GM21825 (cell line): ENCODE measurements at regions not wholly inside any gene's neighbourhood (a gene's known extent, or its start where the extent isn't known, plus 50 kb on each side); places are given as distances from the start of the nearest gene placed in this dataset.

ENCODE experiments used
- ATAC-seq: cut with Tn5 transposase; IDR thresholded peaks from one replicate; pipeline ENCODE4 v1.9.1; 2021; ENCODE audit warnings: mild to moderate bottlenecking, moderate library complexity; ENCODE audit not compliant: unreplicated experiment

GRCh38 chr5:136701191-136701590 lies 335.8 kb upstream of the TRPC7 start:
- no peak for ATAC-seq

- no peak for ATAC-seq
These were observed 334.3 kb upstream of the TRPC7 start for GRCh38 chr5:136699651-136700050.

- no peak for ATAC-seq
These were observed 333.6 kb upstream of the TRPC7 start for GRCh38 chr5:136698970-136699369.

- no peak for ATAC-seq
These were observed 328.9 kb upstream of the TRPC7 start for GRCh38 chr5:136694258-136694657.

- ATAC-seq = no peak
These were observed 324.2 kb upstream of the TRPC7 start for GRCh38 chr5:136689552-136689951.

DNA sequence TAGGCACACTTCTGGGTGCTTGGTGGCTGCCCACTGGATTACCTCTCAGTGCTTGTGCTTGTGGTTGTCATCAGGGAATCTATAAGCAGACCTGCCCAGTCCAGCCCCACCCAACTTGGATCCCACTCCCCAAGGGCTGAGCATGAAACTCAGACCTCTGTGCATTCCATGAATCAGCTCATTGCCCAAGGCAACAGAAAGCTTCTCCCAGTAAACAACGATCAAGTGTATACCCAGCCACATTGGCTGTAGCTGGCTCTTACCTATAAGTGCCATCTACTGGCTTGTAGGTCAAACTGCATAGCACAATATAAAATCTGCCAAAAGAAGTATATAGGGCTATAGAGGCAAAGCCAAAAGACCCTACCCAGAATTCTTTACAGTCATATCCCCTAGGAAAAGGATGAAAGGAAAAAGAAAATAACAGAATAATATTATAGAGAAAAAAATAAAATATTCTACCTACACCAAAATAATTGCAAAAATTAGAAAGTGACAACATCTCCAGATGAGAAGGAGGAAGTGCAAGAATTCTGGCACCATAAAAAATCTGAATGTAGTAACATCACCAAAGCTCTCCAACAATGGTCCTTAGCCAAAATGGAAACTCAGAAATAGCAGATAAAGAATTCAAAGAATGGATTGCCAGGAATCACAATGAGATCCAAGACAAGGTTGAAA lies 321.0 kb upstream of the TRPC7 start:
- ATAC-seq = no peak

DNA sequence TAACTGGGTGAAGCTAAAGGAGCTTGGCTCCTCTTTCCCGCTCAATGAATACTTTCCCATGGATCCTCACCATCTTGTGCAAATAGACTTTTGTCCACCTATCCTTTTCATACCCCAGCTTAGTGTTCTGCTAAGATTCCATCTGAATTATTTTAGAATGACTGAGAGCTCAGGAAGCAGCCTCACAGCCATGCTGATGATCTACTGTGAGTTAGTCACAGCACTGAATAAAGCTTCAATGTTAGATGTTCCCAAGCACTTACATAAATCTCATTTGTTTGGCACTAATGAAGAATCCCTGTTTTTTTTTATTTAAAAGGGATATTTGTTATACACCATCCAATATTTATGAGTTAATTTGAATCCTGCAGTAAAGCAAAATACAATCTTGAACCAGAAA lies 317.6 kb upstream of the TRPC7 start:
- ATAC-seq = no peak

- ATAC-seq = no peak
These were observed 313.9 kb upstream of the TRPC7 start for GRCh38 chr5:136679233-136679632.

- no peak for ATAC-seq
These were observed 311.9 kb upstream of the TRPC7 start for GRCh38 chr5:136677217-136677616.

DNA sequence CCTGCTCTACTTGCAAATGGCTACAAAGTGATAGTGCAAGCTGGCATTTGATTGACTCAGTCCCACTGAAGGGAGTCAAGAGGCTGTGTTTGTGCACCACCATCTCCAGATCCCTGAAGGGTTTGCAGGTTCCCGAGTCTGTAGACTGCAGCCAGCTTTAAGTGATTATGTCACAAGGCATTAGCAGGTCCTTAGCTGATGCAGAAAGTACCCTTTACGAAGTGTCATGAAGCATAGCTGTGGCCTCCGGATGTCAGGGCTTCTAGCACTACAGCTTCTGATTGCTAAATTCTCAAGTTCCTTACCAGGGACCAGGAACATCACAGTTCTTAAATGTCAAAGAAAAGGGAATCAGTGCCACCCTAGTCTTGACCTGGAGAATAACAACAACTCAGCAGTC lies 311.3 kb upstream of the TRPC7 start:
- ATAC-seq = no peak

- ATAC-seq = no peak
These were observed 310.4 kb upstream of the TRPC7 start for GRCh38 chr5:136675769-136676168.

DNA sequence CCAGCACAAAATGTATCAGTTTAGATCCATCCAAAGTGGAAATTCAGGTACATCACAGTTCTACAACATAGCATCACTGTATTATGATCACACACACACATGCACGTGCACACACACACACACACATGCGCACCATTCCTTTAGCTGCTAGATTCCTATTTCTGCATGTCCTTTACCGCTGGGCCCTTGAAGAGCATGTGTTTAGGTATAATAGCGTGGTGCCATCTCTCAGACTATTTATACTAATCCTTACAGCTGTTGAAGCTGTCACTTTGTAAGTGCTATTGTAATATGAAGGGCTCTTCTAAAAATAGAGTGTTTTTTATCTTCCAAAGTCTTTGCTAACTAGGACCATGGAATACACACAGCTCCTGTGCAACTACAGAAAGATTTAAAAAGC lies 308.8 kb upstream of the TRPC7 start:
- no peak for ATAC-seq

- ATAC-seq = no peak
These were observed 302.4 kb upstream of the TRPC7 start for GRCh38 chr5:136667789-136668188.

DNA sequence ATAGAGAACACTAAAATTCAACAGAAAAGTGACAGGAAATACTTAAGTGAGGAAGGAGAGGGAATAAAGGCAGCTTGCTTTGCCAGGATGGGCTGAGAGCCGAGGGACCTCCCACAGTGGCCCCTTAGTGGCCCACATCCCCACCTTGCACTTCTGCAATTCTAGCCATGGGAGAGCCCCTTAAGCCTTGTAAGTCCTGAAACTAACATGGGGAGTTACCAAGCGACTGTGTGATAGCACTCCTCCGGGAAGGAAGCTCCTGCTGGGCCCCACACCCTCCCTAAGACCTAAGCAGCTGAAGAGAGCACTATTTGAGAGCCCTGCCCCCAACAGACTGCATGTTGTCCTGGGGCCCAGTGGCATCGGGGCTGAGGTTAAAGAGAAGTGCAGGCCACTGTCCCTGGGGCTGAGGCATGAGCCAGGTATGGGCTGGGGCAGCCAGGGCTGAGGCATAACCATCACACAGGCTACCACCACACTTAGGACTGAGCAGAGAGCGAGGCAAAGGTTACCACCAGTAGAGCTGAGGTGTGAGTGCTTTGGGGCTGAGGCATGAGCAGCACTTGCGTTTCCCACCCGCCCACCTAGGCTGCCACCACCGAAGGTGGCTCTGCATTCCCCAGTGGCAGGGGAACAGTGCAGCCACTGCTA lies 301.8 kb upstream of the TRPC7 start:
- ATAC-seq = no peak

GRCh38 chr5:136665331-136665730 lies 300.0 kb upstream of the TRPC7 start:
- no peak for ATAC-seq

GRCh38 chr5:136661026-136661425 lies 295.7 kb upstream of the TRPC7 start:
- ATAC-seq = no peak

- ATAC-seq = no peak
These were observed 291.5 kb upstream of the TRPC7 start for GRCh38 chr5:136656811-136657210.

GRCh38 chr5:136655468-136655867 lies 290.1 kb upstream of the TRPC7 start:
- ATAC-seq = no peak

DNA sequence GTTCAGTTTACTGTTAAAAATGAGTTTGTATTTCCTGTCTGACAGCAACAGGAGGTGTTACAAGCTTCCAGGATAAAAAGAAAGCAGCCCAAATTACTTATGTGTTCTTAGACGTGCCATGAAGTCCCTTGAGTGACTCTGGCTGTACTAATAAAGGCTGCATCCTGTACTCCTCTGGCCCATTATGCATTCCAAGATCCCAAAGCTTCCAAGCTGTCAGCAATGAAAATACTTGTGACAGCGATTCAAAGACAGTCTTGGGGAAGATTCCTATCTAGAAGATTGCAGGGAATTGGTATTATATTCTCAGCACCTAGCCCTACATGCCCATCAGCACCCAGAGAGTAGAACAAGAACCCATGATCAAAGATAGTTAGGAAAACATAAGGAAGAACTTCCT lies 281.6 kb upstream of the TRPC7 start:
- no peak for ATAC-seq

DNA sequence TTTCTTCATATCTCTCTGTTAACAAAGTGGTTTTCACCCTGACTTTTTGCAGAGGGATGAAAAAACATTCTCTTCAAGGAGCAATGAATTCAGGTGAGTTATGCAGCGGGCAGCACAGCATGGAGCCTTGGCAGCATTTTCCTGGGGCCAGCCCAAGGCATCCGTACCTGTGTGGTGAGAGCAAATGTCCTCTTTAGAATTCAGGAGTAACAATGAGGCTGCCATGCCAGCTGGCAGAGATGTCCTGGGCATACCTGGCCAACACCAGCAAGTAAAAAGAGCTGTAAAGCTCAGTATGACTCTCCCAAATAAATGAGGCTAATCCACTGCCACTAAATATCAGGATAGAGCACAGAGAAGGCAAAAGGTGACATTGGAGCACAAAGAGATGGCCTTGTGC lies 277.6 kb upstream of the TRPC7 start:
- ATAC-seq = no peak

GRCh38 chr5:136639616-136640015 lies 274.3 kb upstream of the TRPC7 start:
- ATAC-seq = no peak

GRCh38 chr5:136638084-136638483 lies 272.7 kb upstream of the TRPC7 start:
- ATAC-seq = no peak

DNA sequence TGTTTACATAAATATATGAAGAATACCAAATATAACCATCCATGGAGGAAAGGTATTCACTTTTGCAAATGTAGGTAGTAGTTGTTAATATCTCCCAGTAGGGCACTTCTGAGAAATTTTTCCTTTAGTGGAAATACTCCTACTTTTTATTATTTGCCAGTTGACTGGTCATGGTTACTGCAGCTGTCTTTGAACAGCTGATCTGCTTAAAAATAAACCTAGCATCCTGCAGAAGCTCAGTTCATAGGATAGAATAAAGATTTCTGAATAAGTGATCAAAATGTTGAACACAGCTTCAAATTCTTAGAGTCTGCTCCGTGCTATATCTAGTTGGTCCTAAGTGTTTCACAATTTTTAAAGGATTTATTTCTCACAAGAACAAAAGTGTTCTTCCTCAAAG lies 270.7 kb upstream of the TRPC7 start:
- no peak for ATAC-seq
